ENCODE measurements at regions not wholly inside any gene's neighbourhood (a gene's known extent, or its start where the extent isn't known, plus 50 kb on each side); places are given as distances from the start of the nearest gene placed in this dataset.

DNA sequence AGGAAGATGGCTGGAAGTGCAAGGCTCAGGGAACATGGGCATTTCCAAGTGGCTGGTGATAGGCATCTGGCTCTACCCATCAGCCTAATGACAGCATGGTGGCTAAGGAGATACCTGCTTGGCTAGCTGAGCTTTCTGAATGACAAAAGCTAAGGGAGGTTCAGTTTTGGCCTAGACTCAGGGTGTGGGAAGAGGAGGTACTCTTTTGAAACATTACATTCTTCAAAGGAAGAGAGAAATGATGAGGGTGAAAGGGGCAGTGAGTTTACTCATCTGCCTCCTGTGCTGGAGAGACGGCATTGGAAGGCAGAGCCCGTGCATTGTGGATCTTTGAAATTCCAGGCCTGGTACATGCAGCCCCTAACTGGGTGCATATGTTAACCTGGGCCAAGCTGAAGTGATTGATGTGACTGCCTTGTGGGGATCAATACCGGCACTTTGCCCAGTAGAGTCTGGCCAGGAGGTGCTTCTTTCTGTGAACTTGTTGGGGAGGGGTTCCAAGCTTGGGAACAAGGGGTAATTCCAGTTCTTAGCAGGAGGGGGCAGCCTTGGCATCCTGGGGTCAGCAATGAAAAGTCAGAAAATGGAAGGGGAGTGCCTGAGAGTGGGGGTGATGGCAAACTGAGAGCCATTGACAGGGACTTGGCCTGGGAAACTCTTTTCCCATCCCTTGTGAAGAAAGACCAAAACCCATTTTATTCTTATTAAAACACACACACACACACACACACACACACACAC is 108.6 kb downstream of the ACER2 start:
- TF ChIP-seq EZH2 (IDR thresholded peaks at IDR 0.05) (no peak), EZH2phosphoT487 (IDR thresholded peaks at IDR 0.05) (no peak)
- TF ChIP-seq, protein P1, sequence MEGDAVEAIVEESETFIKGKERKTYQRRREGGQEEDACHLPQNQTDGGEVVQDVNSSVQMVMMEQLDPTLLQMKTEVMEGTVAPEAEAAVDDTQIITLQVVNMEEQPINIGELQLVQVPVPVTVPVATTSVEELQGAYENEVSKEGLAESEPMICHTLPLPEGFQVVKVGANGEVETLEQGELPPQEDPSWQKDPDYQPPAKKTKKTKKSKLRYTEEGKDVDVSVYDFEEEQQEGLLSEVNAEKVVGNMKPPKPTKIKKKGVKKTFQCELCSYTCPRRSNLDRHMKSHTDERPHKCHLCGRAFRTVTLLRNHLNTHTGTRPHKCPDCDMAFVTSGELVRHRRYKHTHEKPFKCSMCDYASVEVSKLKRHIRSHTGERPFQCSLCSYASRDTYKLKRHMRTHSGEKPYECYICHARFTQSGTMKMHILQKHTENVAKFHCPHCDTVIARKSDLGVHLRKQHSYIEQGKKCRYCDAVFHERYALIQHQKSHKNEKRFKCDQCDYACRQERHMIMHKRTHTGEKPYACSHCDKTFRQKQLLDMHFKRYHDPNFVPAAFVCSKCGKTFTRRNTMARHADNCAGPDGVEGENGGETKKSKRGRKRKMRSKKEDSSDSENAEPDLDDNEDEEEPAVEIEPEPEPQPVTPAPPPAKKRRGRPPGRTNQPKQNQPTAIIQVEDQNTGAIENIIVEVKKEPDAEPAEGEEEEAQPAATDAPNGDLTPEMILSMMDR (IDR thresholded peaks at IDR 0.05) = peak; percentile 65
